CD4-positive, alpha-beta T cell treated with Interleukin-10 for 1 hour (primary cell): ENCODE measurements at regions not wholly inside any gene's neighbourhood (a gene's known extent, or its start where the extent isn't known, plus 50 kb on each side); places are given as distances from the start of the nearest gene placed in this dataset.
"Not testable (repeated sequence)": the region's sequence is repeated elsewhere in the genome, so short reads cannot be mapped to it uniquely, and the experiment has no call there.

Experiments used
- DNase-seq: peaks from one replicate; pipeline ENCODE4 v3.0.0-alpha.2; 2020

- DNase-seq = not testable (repeated sequence)
Observed at GRCh38 chr2:89026296-89026695, 334.8 kb downstream of the RPIA start.

- not testable (repeated sequence) for DNase-seq
Observed at GRCh38 chr2:89027115-89027514, 335.6 kb downstream of the RPIA start.

- not testable (repeated sequence) for DNase-seq
Observed at GRCh38 chr2:89027536-89027935, 336.1 kb downstream of the RPIA start.

- DNase-seq = not testable (repeated sequence)
Observed at GRCh38 chr2:89029257-89029656, 337.8 kb downstream of the RPIA start.

GRCh38 chr2:89048138-89049066 is 356.9 kb downstream of the RPIA start:
- peak; percentile 20 for DNase-seq

- not testable (repeated sequence) for DNase-seq
Observed at GRCh38 chr2:89058616-89059015, 367.1 kb downstream of the RPIA start.

GRCh38 chr2:89061174-89061573 is 369.7 kb downstream of the RPIA start:
- not testable (repeated sequence) for DNase-seq

- DNase-seq = not testable (repeated sequence)
Observed at GRCh38 chr2:89076771-89077170, 385.3 kb downstream of the RPIA start.

- not testable (repeated sequence) for DNase-seq
Observed at GRCh38 chr2:89092911-89093310, 401.4 kb downstream of the RPIA start.

- DNase-seq = not testable (repeated sequence)
Observed at GRCh38 chr2:89095060-89095459, 403.6 kb downstream of the RPIA start.

- not testable (repeated sequence) for DNase-seq
Observed at GRCh38 chr2:89102587-89102986, 411.1 kb downstream of the RPIA start.

- DNase-seq = not testable (repeated sequence)
Observed at GRCh38 chr2:89106369-89107019, 415.0 kb downstream of the RPIA start.

GRCh38 chr2:89112434-89112833 is 421.0 kb downstream of the RPIA start:
- DNase-seq = not testable (repeated sequence)

GRCh38 chr2:89113286-89113685 is 421.8 kb downstream of the RPIA start:
- not testable (repeated sequence) for DNase-seq

- DNase-seq = not testable (repeated sequence)
Observed at GRCh38 chr2:89129440-89129839, 438.0 kb downstream of the RPIA start.

GRCh38 chr2:89130665-89131308 is 439.3 kb downstream of the RPIA start:
- not testable (repeated sequence) for DNase-seq

- not testable (repeated sequence) for DNase-seq
Observed at GRCh38 chr2:89142959-89143358, 451.5 kb downstream of the RPIA start.

GRCh38 chr2:89145342-89145741 is 453.9 kb downstream of the RPIA start:
- not testable (repeated sequence) for DNase-seq

- DNase-seq = not testable (repeated sequence)
Observed at GRCh38 chr2:89148256-89148655, 456.8 kb downstream of the RPIA start.

GRCh38 chr2:89151699-89152098 is 460.2 kb downstream of the RPIA start:
- not testable (repeated sequence) for DNase-seq

- not testable (repeated sequence) for DNase-seq
Observed at GRCh38 chr2:89152501-89152900, 461.0 kb downstream of the RPIA start.

- DNase-seq = not testable (repeated sequence)
Observed at GRCh38 chr2:89153210-89153609, 461.7 kb downstream of the RPIA start.

GRCh38 chr2:89154247-89154682 is 462.8 kb downstream of the RPIA start:
- not testable (repeated sequence) for DNase-seq
